ENCODE measurements at regions not wholly inside any gene's neighbourhood (a gene's known extent, or its start where the extent isn't known, plus 50 kb on each side); places are given as distances from the start of the nearest gene placed in this dataset.
A peak's percentile ranks its signal among the peaks of the same experiment; 100 is the strongest.

- peak; percentile 44 for DNase-seq (ENCODE audit: low spot score)
Measured at GRCh38 chr6:104064876-104065275, 794.8 kb downstream of the HACE1 start.

GRCh38 chr6:104050455-104050854 lies 809.3 kb downstream of the HACE1 start:
- peak; percentile 38 for DNase-seq (ENCODE audit: low spot score)

GRCh38 chr6:104046426-104046825 lies 813.3 kb downstream of the HACE1 start:
- DNase-seq (ENCODE audit: low spot score) = no peak

- no peak for DNase-seq (ENCODE audit: low spot score)
Measured at GRCh38 chr6:104031346-104031745, 828.4 kb downstream of the HACE1 start.

GRCh38 chr6:104022126-104022525 lies 837.6 kb downstream of the HACE1 start:
- DNase-seq (ENCODE audit: low spot score) = no peak

- DNase-seq (ENCODE audit: low spot score) = no peak
Measured at GRCh38 chr6:104019075-104019753, 840.5 kb downstream of the HACE1 start.

GRCh38 chr6:104017410-104018381 lies 842.0 kb downstream of the HACE1 start:
- no peak for DNase-seq (ENCODE audit: low spot score)

GRCh38 chr6:104014163-104014959 lies 845.4 kb downstream of the HACE1 start:
- no peak for DNase-seq (ENCODE audit: low spot score)

- no peak for DNase-seq (ENCODE audit: low spot score)
Measured at GRCh38 chr6:104013312-104013971, 846.3 kb downstream of the HACE1 start.

- DNase-seq (ENCODE audit: low spot score) = no peak
Measured at GRCh38 chr6:104010897-104011296, 848.8 kb downstream of the HACE1 start.

- DNase-seq (ENCODE audit: low spot score) = no peak
Measured at GRCh38 chr6:104003803-104004516, 855.8 kb downstream of the HACE1 start.

GRCh38 chr6:103995571-103995970 lies 864.1 kb downstream of the HACE1 start:
- no peak for DNase-seq (ENCODE audit: low spot score)

GRCh38 chr6:103983860-103984259 lies 875.9 kb downstream of the HACE1 start:
- peak; percentile 62 for DNase-seq (ENCODE audit: low spot score)

GRCh38 chr6:103983011-103983410 lies 876.7 kb downstream of the HACE1 start:
- DNase-seq (ENCODE audit: low spot score) = no peak

GRCh38 chr6:103982574-103982973 lies 877.1 kb downstream of the HACE1 start:
- DNase-seq (ENCODE audit: low spot score) = no peak

- no peak for DNase-seq (ENCODE audit: low spot score)
Measured at GRCh38 chr6:103979308-103979707, 880.4 kb downstream of the HACE1 start.

GRCh38 chr6:103937389-103937788 lies 922.3 kb downstream of the HACE1 start:
- no peak for DNase-seq (ENCODE audit: low spot score)

- no peak for DNase-seq (ENCODE audit: low spot score)
Measured at GRCh38 chr6:103925317-103925716, 934.4 kb downstream of the HACE1 start.

GRCh38 chr6:103910018-103910417 lies 949.7 kb downstream of the HACE1 start:
- DNase-seq (ENCODE audit: low spot score) = no peak

GRCh38 chr6:103908898-103909297 lies 950.8 kb downstream of the HACE1 start:
- DNase-seq (ENCODE audit: low spot score) = no peak

- DNase-seq (ENCODE audit: low spot score) = no peak
Measured at GRCh38 chr6:103895136-103895535, 964.6 kb downstream of the HACE1 start.

All from RKO (cell line).